Gastrocnemius medialis (tissue), 4 donors: ENCODE measurements at regions not wholly inside any gene's neighbourhood (a gene's known extent, or its start where the extent isn't known, plus 50 kb on each side); places are given as distances from the start of the nearest gene placed in this dataset.
"Not testable (repeated sequence)": the region's sequence is repeated elsewhere in the genome, so short reads cannot be mapped to it uniquely, and the experiment has no call there.

Experiments used
- ATAC-seq, 2 donors: fragments of 150-250 bp; one replicate each; pipeline ENCODE4 v1.9.1; 2016
- DNase-seq, 2 donors: peaks; one replicate each; pipeline ENCODE4 v3.0.0-alpha.2; 2019
- H3K27ac ChIP-seq, 4 donors: fragments of 200-600 bp; sonication (generic); 1 replicate in 1 of 4; 2 replicates in 3 of 4; pipeline ENCODE4 v1.5.1; 2016 to 2018; ENCODE audit warnings: mild to moderate bottlenecking in 2 of 4, moderate library complexity in 1 of 4
- H3K27me3 ChIP-seq, 3 donors: fragments of 200-600 bp; sonication (generic) in 2 of 3; 1 replicate in 1 of 3; 2 replicates in 2 of 3; pipeline versions ENCODE4 v1.5.1 to v1.6.0; 2016 to 2019; ENCODE audit warnings: mild to moderate bottlenecking in 1 of 3, moderate library complexity in 1 of 3
- H3K36me3 ChIP-seq, 2 donors: fragments of 200-600 bp; sonication (generic) in 1 of 2; one replicate each; pipeline ENCODE4 v1.5.1; 2017 to 2018
- H3K4me1 ChIP-seq, 2 donors: fragments of 200-600 bp; sonication (generic) in 1 of 2; one replicate each; pipeline ENCODE4 v1.5.1; 2016 to 2017; ENCODE audit warnings: mild to moderate bottlenecking in 2 of 2
- H3K4me3 ChIP-seq, 4 donors: fragments of 200-600 bp; sonication (generic) in 3 of 4; 1 replicate in 1 of 4; 2 replicates in 3 of 4; pipeline ENCODE4 v1.5.1; 2016 to 2019; ENCODE audit warnings: mild to moderate bottlenecking in 2 of 4
- H3K9me3 ChIP-seq, 3 donors: fragments of 200-600 bp; sonication (generic) in 2 of 3; 1 replicate in 1 of 3; 2 replicates in 2 of 3; pipeline ENCODE4 v1.5.1; 2016 to 2019
- POLR2A ChIP-seq, 2 donors: fragments of 450-650 bp; IDR thresholded peaks; one replicate each; pipeline ENCODE4 v1.6.1; 2017; ENCODE audit warnings: antibody characterized with exemption in 2 of 2, mild to moderate bottlenecking in 2 of 2, moderate library complexity in 2 of 2
- in situ Hi-C, 4 donors: fragments of 200-750 bp; cut with MboI; loops; one replicate each; pipeline versions ENCODE4 v1.15.0 to v1.8.0; 2017; ENCODE audit warnings: low sequenced_read_pairs in 4 of 4
- intact Hi-C: fragments of 100-400 bp; cut with DNase I; formaldehyde crosslinking; loops from one replicate; pipeline ENCODE4 v1.15.1; 2023; ENCODE audit warnings: low total_unique reads
- TF ChIP-seq, protein P1 (sequence below), 5 experiments: fragments of 450-650 bp in 3 of 5; fragments of 200-600 bp in 2 of 5; sonication (generic) in 2 of 5; IDR thresholded peaks in 4 of 5; conservative IDR thresholded peaks in 1 of 5; 1 replicate in 4 of 5; 2 replicates in 1 of 5; pipeline ENCODE4 v1.5.1; 2016 to 2019; ENCODE audit warnings: antibody characterized with exemption in 5 of 5, mild to moderate bottlenecking in 3 of 5, moderate library complexity in 3 of 5

DNA sequence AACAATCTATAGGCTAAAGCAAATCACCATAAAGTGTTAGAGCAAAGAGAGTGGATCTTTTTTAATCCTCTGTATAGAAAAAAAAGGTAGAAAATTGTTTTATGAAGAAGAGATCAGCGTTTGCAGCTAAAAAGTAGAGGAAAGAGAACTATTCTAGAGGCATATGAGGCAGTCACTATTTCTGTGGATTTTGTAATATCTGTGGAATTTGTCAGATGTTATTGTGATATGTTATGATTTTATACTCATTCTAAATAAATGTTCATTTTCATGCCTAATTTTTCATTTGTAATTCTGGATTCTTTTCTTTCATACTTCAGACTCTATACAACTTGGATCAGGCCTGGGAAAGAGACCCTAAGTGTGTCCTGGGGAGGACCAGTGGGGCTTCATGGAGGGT lies 295.0 kb upstream of the LYZL1 start:
- Histone ChIP-seq H3K9me3 (no peaks in the 10 kb centered on the region), H3K27me3 (no peaks in the 10 kb centered on the region), H3K27ac (no peak overlapping the region), H3K36me3 (no peaks in the 10 kb centered on the region), H3K4me1 (no peaks in the 10 kb centered on the region), H3K4me3 (no peak overlapping the region)
- no peak for TF ChIP-seq POLR2A (IDR thresholded peaks at IDR 0.05)
- TF ChIP-seq, protein P1, sequence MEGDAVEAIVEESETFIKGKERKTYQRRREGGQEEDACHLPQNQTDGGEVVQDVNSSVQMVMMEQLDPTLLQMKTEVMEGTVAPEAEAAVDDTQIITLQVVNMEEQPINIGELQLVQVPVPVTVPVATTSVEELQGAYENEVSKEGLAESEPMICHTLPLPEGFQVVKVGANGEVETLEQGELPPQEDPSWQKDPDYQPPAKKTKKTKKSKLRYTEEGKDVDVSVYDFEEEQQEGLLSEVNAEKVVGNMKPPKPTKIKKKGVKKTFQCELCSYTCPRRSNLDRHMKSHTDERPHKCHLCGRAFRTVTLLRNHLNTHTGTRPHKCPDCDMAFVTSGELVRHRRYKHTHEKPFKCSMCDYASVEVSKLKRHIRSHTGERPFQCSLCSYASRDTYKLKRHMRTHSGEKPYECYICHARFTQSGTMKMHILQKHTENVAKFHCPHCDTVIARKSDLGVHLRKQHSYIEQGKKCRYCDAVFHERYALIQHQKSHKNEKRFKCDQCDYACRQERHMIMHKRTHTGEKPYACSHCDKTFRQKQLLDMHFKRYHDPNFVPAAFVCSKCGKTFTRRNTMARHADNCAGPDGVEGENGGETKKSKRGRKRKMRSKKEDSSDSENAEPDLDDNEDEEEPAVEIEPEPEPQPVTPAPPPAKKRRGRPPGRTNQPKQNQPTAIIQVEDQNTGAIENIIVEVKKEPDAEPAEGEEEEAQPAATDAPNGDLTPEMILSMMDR (IDR thresholded peaks at IDR 0.05 in 4 of 5, conservative IDR thresholded peaks at IDR 0.05 in 1 of 5), result no peak
- in situ Hi-C loops (loop anchor here (5.0 to 10.0 kb wide), 3 partner anchors 311 to 332 kb away; no protein-coding TSS in a partner anchor), intact Hi-C loops (no loop called here)
- DNase-seq (no peak), ATAC-seq (no peak)

DNA sequence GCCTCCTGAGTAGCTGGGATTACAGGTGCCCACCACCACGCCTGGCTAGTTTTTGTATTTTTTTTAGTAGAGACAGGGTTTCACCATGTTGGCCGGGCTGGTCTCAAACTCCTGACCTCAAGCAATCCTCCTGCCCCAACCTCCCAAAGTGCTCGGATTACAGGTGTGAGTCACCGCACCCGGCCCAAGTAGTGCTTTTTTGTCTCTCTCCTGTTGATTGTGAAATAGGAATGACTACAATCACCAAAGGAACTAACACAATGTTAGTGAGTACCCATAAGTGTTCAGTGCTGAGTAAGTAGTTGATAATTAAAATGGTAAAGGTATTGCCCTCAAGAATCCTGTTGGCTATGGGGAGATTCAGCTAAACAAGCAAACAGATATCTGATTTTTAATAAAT lies 294.1 kb upstream of the LYZL1 start:
- in situ Hi-C loops, result loop anchor here (5.0 to 10.0 kb wide), 3 partner anchors 310 to 333 kb away; no protein-coding TSS in a partner anchor
- H3K27ac ChIP-seq, H3K4me3 ChIP-seq, ATAC-seq, H3K4me1 ChIP-seq, H3K36me3 ChIP-seq, H3K27me3 ChIP-seq, H3K9me3 ChIP-seq, DNase-seq, intact Hi-C loops: not testable (repeated sequence)

DNA sequence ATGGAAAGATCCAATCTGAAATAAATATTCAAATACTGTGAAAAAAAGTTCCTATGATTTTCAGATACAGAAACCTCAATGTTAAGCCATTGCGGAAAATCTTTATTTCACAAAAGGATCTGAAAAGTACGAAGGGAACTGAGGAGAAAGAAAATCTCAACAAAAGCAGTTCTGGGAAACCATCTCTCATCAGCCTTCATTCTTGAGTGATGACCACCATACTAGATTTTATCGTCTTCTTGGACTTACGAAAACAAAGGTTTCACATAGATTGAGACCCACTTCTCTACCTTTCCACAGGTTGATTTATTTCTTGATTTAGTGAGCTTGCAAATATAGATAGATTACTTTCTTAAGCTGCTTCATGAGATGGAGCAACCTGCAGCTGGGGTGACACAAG lies 293.4 kb upstream of the LYZL1 start:
- Histone ChIP-seq H3K4me1 (no peaks in the 10 kb centered on the region), H3K9me3 (no peaks in the 10 kb centered on the region), H3K27me3 (no peaks in the 10 kb centered on the region), H3K4me3 (no peak overlapping the region), H3K36me3 (no peaks in the 10 kb centered on the region), H3K27ac (no peak overlapping the region)
- intact Hi-C loops (no loop called here), in situ Hi-C loops (loop anchor here in 1 of 4 donors (10.0 kb wide), 1 partner anchor 309 kb away; no protein-coding TSS in a partner anchor)
- ATAC-seq (no peak), DNase-seq (no peak)
- no peak for TF ChIP-seq POLR2A (IDR thresholded peaks at IDR 0.05)
- TF ChIP-seq, protein P1 (IDR thresholded peaks at IDR 0.05 in 4 of 5, conservative IDR thresholded peaks at IDR 0.05 in 1 of 5), result no peak

DNA sequence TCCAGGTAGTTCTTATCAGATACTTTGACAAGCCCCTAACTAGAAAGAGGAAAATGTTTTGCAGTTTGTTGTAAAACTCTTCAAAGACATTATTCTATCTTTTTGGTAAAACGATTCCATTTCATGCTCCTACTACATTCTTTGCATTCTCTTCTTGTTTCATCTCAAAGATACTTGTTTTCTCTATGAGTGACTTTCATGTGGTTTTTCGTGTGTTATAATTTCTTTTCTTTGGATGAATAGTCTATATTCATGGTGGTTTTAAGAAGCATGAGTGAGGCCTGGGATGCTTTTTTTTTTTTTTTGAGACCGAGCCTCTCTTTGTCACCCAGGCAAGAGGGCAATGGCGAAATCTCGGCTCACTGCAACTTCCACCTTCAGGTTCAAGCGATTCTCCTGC lies 292.5 kb upstream of the LYZL1 start:
- no peak overlapping the region for H3K27ac ChIP-seq
- no peaks in the 10 kb centered on the region for H3K9me3 ChIP-seq
- no peak overlapping the region for H3K4me3 ChIP-seq
- in situ Hi-C loops (loop anchor here in 1 of 4 donors (10.0 kb wide), 1 partner anchor 308 kb away; no protein-coding TSS in a partner anchor), intact Hi-C loops (no loop called here)
- TF ChIP-seq, protein P1 (IDR thresholded peaks at IDR 0.05 in 4 of 5, conservative IDR thresholded peaks at IDR 0.05 in 1 of 5), result no peak
- no peak for TF ChIP-seq POLR2A (IDR thresholded peaks at IDR 0.05)
- H3K4me1 ChIP-seq, result no peaks in the 10 kb centered on the region
- no peak for DNase-seq
- no peak for ATAC-seq
- no peaks in the 10 kb centered on the region for H3K36me3 ChIP-seq
- no peaks in the 10 kb centered on the region for H3K27me3 ChIP-seq

DNA sequence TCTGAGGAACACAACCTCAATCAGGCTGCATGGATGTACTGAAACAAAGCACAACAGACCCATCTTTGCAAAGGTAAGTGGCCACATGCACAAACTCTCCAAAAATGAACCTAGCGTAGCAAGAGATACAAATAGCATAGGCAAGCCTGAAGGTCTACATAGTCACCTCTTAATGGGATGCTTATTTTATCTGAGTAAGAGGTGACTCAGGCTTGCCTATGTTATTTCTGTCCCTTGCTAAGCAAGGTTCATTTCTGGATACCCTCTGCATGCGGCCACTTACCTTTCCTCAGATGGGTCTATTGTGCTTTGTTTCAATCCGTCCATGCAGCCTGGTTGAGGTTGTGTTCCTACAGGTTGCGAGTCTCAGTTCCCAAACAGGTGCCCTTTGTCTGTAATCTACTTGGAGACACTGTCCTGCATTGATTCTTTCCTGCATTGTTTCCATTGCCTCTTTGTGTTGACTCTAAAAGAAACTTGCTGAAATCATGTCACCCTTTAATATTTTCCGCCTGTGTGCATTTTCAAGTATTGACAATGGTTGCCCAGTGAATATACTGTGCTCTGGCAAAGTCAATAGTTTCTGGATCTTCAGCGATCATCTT lies 291.8 kb upstream of the LYZL1 start:
- intact Hi-C loops (no loop called here), in situ Hi-C loops (loop anchor here in 1 of 4 donors (10.0 kb wide), 1 partner anchor 308 kb away; no protein-coding TSS in a partner anchor)
- no peak overlapping the region for H3K4me3 ChIP-seq
- H3K36me3 ChIP-seq, result no peaks in the 10 kb centered on the region
- no peaks in the 10 kb centered on the region for H3K27me3 ChIP-seq
- no peak for TF ChIP-seq POLR2A (IDR thresholded peaks at IDR 0.05)
- TF ChIP-seq, protein P1 (IDR thresholded peaks at IDR 0.05 in 4 of 5, conservative IDR thresholded peaks at IDR 0.05 in 1 of 5), result no peak
- no peak overlapping the region for H3K27ac ChIP-seq
- DNase-seq (no peak), ATAC-seq (no peak)
- no peaks in the 10 kb centered on the region for H3K9me3 ChIP-seq
- H3K4me1 ChIP-seq, result no peaks in the 10 kb centered on the region
